BLaER1 (cell line): ENCODE measurements at regions not wholly inside any gene's neighbourhood (a gene's known extent, or its start where the extent isn't known, plus 50 kb on each side); places are given as distances from the start of the nearest gene placed in this dataset.

ENCODE experiments used
- H3K27ac ChIP-seq: shearing (Covaris generic); formaldehyde crosslinking; 2 replicates; pipeline ENCODE4 v1.8.1; 2022
- H3K27me3 ChIP-seq: shearing (Covaris generic); formaldehyde crosslinking; 2 replicates; pipeline ENCODE4 v1.8.1; 2022
- H3K36me3 ChIP-seq: shearing (Covaris generic); formaldehyde crosslinking; 2 replicates; pipeline ENCODE4 v1.8.1; 2022
- H3K4me1 ChIP-seq: shearing (Covaris generic); formaldehyde crosslinking; 2 replicates; pipeline ENCODE4 v1.8.1; 2022
- H3K4me2 ChIP-seq: shearing (Covaris generic); formaldehyde crosslinking; 2 replicates; pipeline ENCODE4 v1.8.1; 2022
- H3K4me3 ChIP-seq: shearing (Covaris generic); formaldehyde crosslinking; 2 replicates; pipeline ENCODE4 v1.8.1; 2022
- H3K9ac ChIP-seq: shearing (Covaris generic); formaldehyde crosslinking; 2 replicates; pipeline ENCODE4 v1.8.1; 2022
- H3K9me3 ChIP-seq: shearing (Covaris generic); formaldehyde crosslinking; 2 replicates; pipeline ENCODE4 v1.8.1; 2022
- H4K20me1 ChIP-seq: shearing (Covaris generic); formaldehyde crosslinking; 2 replicates; pipeline ENCODE4 v1.8.1; 2022
- Cebpa-rat ChIP-seq: shearing (Covaris generic); IDR thresholded peaks from 2 replicates; pipeline ENCODE4 v1.8.1; 2022

DNA sequence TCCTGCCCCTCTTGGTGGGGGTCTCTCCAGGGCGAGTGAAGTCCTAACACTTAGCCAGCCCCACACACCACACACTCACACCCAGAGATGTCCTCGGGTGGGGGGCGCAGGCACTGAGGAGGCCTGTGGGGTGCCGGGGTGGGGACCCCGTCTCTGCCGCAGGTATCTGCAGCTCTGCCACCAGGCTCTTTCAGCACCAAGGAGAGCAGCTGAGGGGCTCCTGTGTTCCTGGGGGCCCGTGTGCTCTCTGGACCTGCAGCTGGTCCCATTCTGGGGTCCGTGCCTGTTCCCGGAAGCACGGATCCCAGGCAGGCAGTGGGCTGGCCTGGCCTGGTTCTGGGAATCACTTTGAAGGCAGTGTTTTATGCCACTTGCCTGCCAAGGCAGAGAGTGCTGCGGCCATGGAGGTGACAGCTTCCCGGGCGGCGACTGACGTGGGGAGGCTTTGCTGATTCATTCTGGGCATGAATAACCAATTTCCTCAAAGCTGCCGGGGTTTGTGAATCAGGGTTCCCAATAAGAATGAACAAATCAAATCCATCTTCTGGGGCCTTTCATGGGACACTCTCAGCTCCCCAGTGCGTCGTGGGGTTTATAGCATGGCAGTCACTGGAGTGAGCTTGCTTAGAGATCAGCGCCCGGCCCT is 54.4 kb upstream of the SLCO4A1 start:
- H3K9ac ChIP-seq, result no peak overlapping the region
- peaks cover 33% of the 10 kb centered on the region for H3K4me1 ChIP-seq
- no peak overlapping the region for H3K27ac ChIP-seq
- H3K9me3 ChIP-seq, result no peaks in the 10 kb centered on the region
- no peak for TF ChIP-seq Cebpa-rat
- no peak overlapping the region for H3K4me3 ChIP-seq
- peak overlapping the region; percentile 62 for H3K4me2 ChIP-seq
- peaks cover 60% of the 10 kb centered on the region for H3K27me3 ChIP-seq
- H3K36me3 ChIP-seq, result no peaks in the 10 kb centered on the region
- H4K20me1 ChIP-seq, result peaks cover 40% of the 10 kb centered on the region

DNA sequence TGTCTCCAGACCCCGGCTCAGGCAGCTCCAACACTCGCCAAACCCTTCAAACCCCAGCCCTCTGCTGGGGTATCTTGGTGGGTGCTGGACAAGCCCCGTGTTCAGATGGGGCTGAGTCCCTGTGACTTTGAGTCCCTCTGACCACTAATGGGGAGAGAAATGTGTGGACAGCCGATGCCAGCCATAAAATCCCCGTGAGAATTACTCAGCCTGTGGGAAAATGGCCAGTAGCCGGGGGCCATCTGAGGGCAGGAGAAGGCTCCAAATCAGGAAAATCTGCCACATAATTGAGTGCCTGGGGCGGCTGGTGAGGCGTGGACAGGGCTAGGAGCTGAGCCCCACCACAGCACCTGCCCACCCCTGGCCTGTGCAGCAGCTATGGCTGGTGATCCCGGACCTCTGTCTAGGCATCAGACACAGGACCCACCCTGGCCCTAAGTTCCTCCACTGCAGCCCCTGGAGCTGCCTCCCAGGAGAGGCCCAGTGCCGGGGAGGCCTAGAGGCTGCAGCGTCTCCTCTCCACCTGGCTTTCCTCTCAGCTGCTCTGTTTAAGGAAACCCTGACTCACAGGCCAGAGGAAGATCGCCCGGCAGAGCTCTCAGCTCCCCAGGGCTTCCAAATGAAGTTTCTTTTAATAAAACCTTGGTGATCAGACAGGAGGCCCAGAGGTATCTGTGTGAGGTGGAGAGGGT is 53.7 kb upstream of the SLCO4A1 start:
- Histone ChIP-seq H3K27me3 (peaks cover 53% of the 10 kb centered on the region), H3K4me2 (peak overlapping the region; percentile 62), H3K9ac (no peak overlapping the region), H3K27ac (no peak overlapping the region), H3K4me3 (no peak overlapping the region), H3K4me1 (peaks cover 33% of the 10 kb centered on the region), H3K36me3 (no peaks in the 10 kb centered on the region), H4K20me1 (peaks cover 40% of the 10 kb centered on the region), H3K9me3 (no peaks in the 10 kb centered on the region)
- TF ChIP-seq Cebpa-rat, result no peak

DNA sequence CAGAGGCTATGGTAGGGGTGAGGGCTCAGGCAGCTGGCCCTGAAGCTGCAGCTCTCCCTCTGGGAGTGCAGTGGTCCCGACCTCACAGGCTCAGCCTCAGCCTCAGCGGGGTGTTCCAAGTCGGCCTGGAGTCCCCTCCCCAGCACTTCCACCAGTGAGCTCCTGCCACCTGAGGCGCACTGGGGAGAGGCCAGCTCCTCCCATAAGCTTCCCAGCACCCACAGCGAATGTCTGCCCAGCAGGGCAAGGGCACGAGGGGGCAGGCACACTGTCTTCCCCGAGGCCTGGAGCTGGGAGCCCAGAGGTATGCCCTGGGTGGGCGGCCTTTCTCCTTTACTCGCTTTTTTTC is 53.2 kb upstream of the SLCO4A1 start:
- no peak for TF ChIP-seq Cebpa-rat
- H4K20me1 ChIP-seq, result peaks cover 40% of the 10 kb centered on the region

GRCh38 chr20:62589720-62590119 is 52.6 kb upstream of the SLCO4A1 start:
- H3K27ac ChIP-seq, result no peak overlapping the region
- H4K20me1 ChIP-seq, result peaks cover 40% of the 10 kb centered on the region
- H3K9me3 ChIP-seq, result no peaks in the 10 kb centered on the region
- H3K27me3 ChIP-seq, result peaks cover 50% of the 10 kb centered on the region
- H3K4me1 ChIP-seq, result peaks cover 33% of the 10 kb centered on the region
- H3K9ac ChIP-seq, result no peak overlapping the region
- no peak overlapping the region for H3K4me3 ChIP-seq
- TF ChIP-seq Cebpa-rat, result no peak
- H3K36me3 ChIP-seq, result no peaks in the 10 kb centered on the region
- peak overlapping the region; percentile 62; the same call in 1 of the 2 replicates for H3K4me2 ChIP-seq

More for the DNA sequence above, 53.2 kb upstream of the SLCO4A1 start:
- no peaks in the 10 kb centered on the region for H3K36me3 ChIP-seq
- no peaks in the 10 kb centered on the region for H3K9me3 ChIP-seq
- H3K4me2 ChIP-seq, result peak overlapping the region; percentile 62
- no peak overlapping the region for H3K9ac ChIP-seq
- peaks cover 33% of the 10 kb centered on the region for H3K4me1 ChIP-seq
- H3K4me3 ChIP-seq, result no peak overlapping the region
- no peak overlapping the region for H3K27ac ChIP-seq
- H3K27me3 ChIP-seq, result peaks cover 50% of the 10 kb centered on the region

- Histone ChIP-seq H3K4me3 (no peak overlapping the region), H3K27ac (no peak overlapping the region)
- TF ChIP-seq Cebpa-rat, result no peak
Measured at GRCh38 chr20:62590309-62591121, 51.8 kb upstream of the SLCO4A1 start.

GRCh38 chr20:62591122-62591468 is 51.2 kb upstream of the SLCO4A1 start:
- H3K4me3 ChIP-seq, result no peak overlapping the region
- H3K36me3 ChIP-seq, result no peaks in the 10 kb centered on the region
- H3K4me2 ChIP-seq, result no peak overlapping the region
- H3K4me1 ChIP-seq, result peaks cover 41% of the 10 kb centered on the region
- H3K9ac ChIP-seq, result no peak overlapping the region
- no peaks in the 10 kb centered on the region for H3K9me3 ChIP-seq
- peaks cover 45% of the 10 kb centered on the region for H4K20me1 ChIP-seq
- H3K27me3 ChIP-seq, result peaks cover 57% of the 10 kb centered on the region
- TF ChIP-seq Cebpa-rat, result no peak
- H3K27ac ChIP-seq, result no peak overlapping the region

More at GRCh38 chr20:62590309-62591121, 51.8 kb upstream of the SLCO4A1 start:
- Histone ChIP-seq H3K4me1 (peaks cover 35% of the 10 kb centered on the region), H3K27me3 (peaks cover 57% of the 10 kb centered on the region), H3K9ac (no peak overlapping the region), H3K36me3 (no peaks in the 10 kb centered on the region), H3K4me2 (no peak overlapping the region), H4K20me1 (peaks cover 40% of the 10 kb centered on the region), H3K9me3 (no peaks in the 10 kb centered on the region)

DNA sequence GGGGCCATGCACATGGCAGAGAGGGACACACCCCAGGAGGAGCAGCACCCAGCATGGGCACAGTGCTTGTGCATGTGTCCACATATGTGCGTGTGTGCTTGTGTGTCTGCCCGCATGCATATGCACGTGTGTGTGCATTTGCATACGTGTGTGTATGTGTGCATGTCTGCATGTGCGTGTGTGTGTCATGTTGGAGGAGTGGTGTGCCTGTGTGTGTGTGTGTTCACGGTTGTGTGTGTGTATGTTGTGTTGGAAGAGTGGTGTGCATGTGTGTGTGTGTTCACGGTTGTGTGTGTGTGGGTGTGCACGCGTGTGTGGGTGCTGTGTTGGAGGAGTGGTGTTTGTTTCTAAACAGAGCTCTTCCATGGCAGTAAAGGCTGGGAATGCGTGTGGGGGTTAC is 50.7 kb upstream of the SLCO4A1 start:
- no peaks in the 10 kb centered on the region for H3K9me3 ChIP-seq
- peaks cover 45% of the 10 kb centered on the region for H3K4me1 ChIP-seq
- H3K27ac ChIP-seq, result no peak overlapping the region
- H3K4me2 ChIP-seq, result no peak overlapping the region
- H4K20me1 ChIP-seq, result peaks cover 48% of the 10 kb centered on the region
- H3K9ac ChIP-seq, result no peak overlapping the region
- H3K36me3 ChIP-seq, result no peaks in the 10 kb centered on the region
- no peak overlapping the region for H3K4me3 ChIP-seq
- no peak for TF ChIP-seq Cebpa-rat
- H3K27me3 ChIP-seq, result peaks cover 57% of the 10 kb centered on the region
